Esophagus (tissue), 2 donors: ENCODE measurements at regions not wholly inside any gene's neighbourhood (a gene's known extent, or its start where the extent isn't known, plus 50 kb on each side); places are given as distances from the start of the nearest gene placed in this dataset.

Source experiments
- H3K27ac ChIP-seq, 2 donors: one replicate each; pipeline ENCODE4 v1.5.1; 2013; ENCODE audit warnings: low read depth in 2 of 2, mild to moderate bottlenecking in 2 of 2, inconsistent platforms in 1 of 2, low read length in 1 of 2, moderate library complexity in 1 of 2
- H3K27me3 ChIP-seq, 2 donors: one replicate each; pipeline ENCODE4 v1.6.1; 2013; ENCODE audit warnings: low read length in 2 of 2, control low read depth in 1 of 2, mild to moderate bottlenecking in 1 of 2; ENCODE audit not compliant: insufficient read depth in 2 of 2, control insufficient read depth in 1 of 2
- H3K36me3 ChIP-seq, 2 donors: one replicate each; pipeline ENCODE4 v1.6.1; 2013; ENCODE audit warnings: low read length in 1 of 2; ENCODE audit not compliant: control insufficient read depth in 2 of 2, insufficient read depth in 2 of 2
- H3K4me1 ChIP-seq, 2 donors: one replicate each; pipeline ENCODE4 v1.6.1; 2013; ENCODE audit warnings: low read length in 1 of 2; ENCODE audit not compliant: control insufficient read depth in 2 of 2, insufficient read depth in 2 of 2
- H3K4me3 ChIP-seq, 2 donors: one replicate each; pipeline ENCODE4 v1.5.1; 2013; ENCODE audit warnings: low read length in 2 of 2, mild to moderate bottlenecking in 2 of 2, low read depth in 1 of 2, moderate library complexity in 1 of 2
- H3K9me3 ChIP-seq, 2 donors: one replicate each; pipeline ENCODE4 v1.6.1; 2013; ENCODE audit warnings: mild to moderate bottlenecking in 2 of 2, low read depth in 1 of 2, low read length in 1 of 2, moderate library complexity in 1 of 2; ENCODE audit not compliant: control insufficient read depth in 2 of 2, insufficient read depth in 1 of 2
- WGBS, 2 donors: extraction: QIAGEN DNeasy Blood & Tissue Kit; methylation state at CpG; one replicate each; pipeline ENCODE4 v1.1.7; 2013; 5-methylcytosine and 5-hydroxymethylcytosine counted together
- donor health status: healthy with polysubstance abuse.
- donor health status: Bipolar disorder and iron deficiency.

- Histone ChIP-seq H3K36me3 (no peaks in the 10 kb centered on the region), H3K27me3 (no peaks in the 10 kb centered on the region), H3K9me3 (no peaks in the 10 kb centered on the region), H3K4me3 (no peak overlapping the region), H3K27ac (no peak overlapping the region), H3K4me1 (no peaks in the 10 kb centered on the region)
Measured at GRCh38 chr3:95438274-95438673, 1375.4 kb downstream of the NSUN3 start.

- Histone ChIP-seq H3K9me3 (no peaks in the 10 kb centered on the region), H3K36me3 (no peaks in the 10 kb centered on the region), H3K4me3 (no peak overlapping the region), H3K27me3 (no peaks in the 10 kb centered on the region), H3K27ac (no peak overlapping the region), H3K4me1 (no peaks in the 10 kb centered on the region)
- 61 to 67% methylated on average over 2 of the region's 2 CpGs for whole genome bisulfite sequencing, 2 donors
Measured at GRCh38 chr3:95442766-95443165, 1371.6 kb upstream of the EPHA6 start.

- Histone ChIP-seq H3K4me3 (no peak overlapping the region), H3K9me3 (no peaks in the 10 kb centered on the region), H3K27ac (no peak overlapping the region), H3K27me3 (no peaks in the 10 kb centered on the region), H3K4me1 (no peaks in the 10 kb centered on the region), H3K36me3 (no peaks in the 10 kb centered on the region)
- 56 to 76% methylated on average over 1 of the region's 1 CpG for WGBS, 2 donors
Measured at GRCh38 chr3:95449841-95450240, 1364.6 kb upstream of the EPHA6 start.

- H3K27me3 ChIP-seq, result no peaks in the 10 kb centered on the region
- WGBS, 2 donors, result 78 to 83% methylated on average over 2 of the region's 2 CpGs
- no peak overlapping the region for H3K4me3 ChIP-seq
- no peak overlapping the region for H3K27ac ChIP-seq
- H3K36me3 ChIP-seq, result no peaks in the 10 kb centered on the region
- no peaks in the 10 kb centered on the region for H3K9me3 ChIP-seq
- H3K4me1 ChIP-seq, result no peaks in the 10 kb centered on the region
Measured at GRCh38 chr3:95453242-95453641, 1361.2 kb upstream of the EPHA6 start.

- H3K4me3 ChIP-seq, result no peak overlapping the region
- H3K27ac ChIP-seq, result no peak overlapping the region
- no peaks in the 10 kb centered on the region for H3K4me1 ChIP-seq
Measured at GRCh38 chr3:95456835-95457234, 1357.6 kb upstream of the EPHA6 start.

GRCh38 chr3:95459706-95460105 is 1354.7 kb upstream of the EPHA6 start:
- Histone ChIP-seq H3K4me1 (no peaks in the 10 kb centered on the region), H3K27me3 (no peaks in the 10 kb centered on the region), H3K9me3 (no peaks in the 10 kb centered on the region), H3K4me3 (no peak overlapping the region), H3K36me3 (no peaks in the 10 kb centered on the region), H3K27ac (no peak overlapping the region)
- 56 to 59% methylated on average over 3 of the region's 3 CpGs for WGBS, 2 donors

More at GRCh38 chr3:95456835-95457234, 1357.6 kb upstream of the EPHA6 start:
- Histone ChIP-seq H3K9me3 (no peaks in the 10 kb centered on the region), H3K27me3 (no peaks in the 10 kb centered on the region), H3K36me3 (no peaks in the 10 kb centered on the region)

- no peak overlapping the region for H3K4me3 ChIP-seq
- 45 to 57% methylated on average over 2 of the region's 2 CpGs for WGBS, 2 donors
- H3K4me1 ChIP-seq, result no peaks in the 10 kb centered on the region
- H3K9me3 ChIP-seq, result no peaks in the 10 kb centered on the region
- no peaks in the 10 kb centered on the region for H3K36me3 ChIP-seq
- H3K27me3 ChIP-seq, result no peaks in the 10 kb centered on the region
- H3K27ac ChIP-seq, result no peak overlapping the region
Measured at GRCh38 chr3:95460274-95460673, 1354.1 kb upstream of the EPHA6 start.

- H3K9me3 ChIP-seq, result no peaks in the 10 kb centered on the region
- WGBS, 2 donors, result 89 to 92% methylated on average over 5 of the region's 5 CpGs
- H3K4me3 ChIP-seq, result no peak overlapping the region
Measured at GRCh38 chr3:95462161-95462560, 1352.2 kb upstream of the EPHA6 start.

GRCh38 chr3:95464346-95464745 is 1350.0 kb upstream of the EPHA6 start:
- no peak overlapping the region for H3K27ac ChIP-seq
- H3K36me3 ChIP-seq, result no peaks in the 10 kb centered on the region
- H3K4me3 ChIP-seq, result no peak overlapping the region
- no peaks in the 10 kb centered on the region for H3K9me3 ChIP-seq
- no peaks in the 10 kb centered on the region for H3K27me3 ChIP-seq
- no peaks in the 10 kb centered on the region for H3K4me1 ChIP-seq
- WGBS, 2 donors, result 65 to 71% methylated on average over 1 of the region's 1 CpG

More at GRCh38 chr3:95462161-95462560, 1352.2 kb upstream of the EPHA6 start:
- Histone ChIP-seq H3K4me1 (no peaks in the 10 kb centered on the region), H3K27me3 (no peaks in the 10 kb centered on the region), H3K27ac (no peak overlapping the region), H3K36me3 (no peaks in the 10 kb centered on the region)

- WGBS, 2 donors, result 40 to 46% methylated on average over 2 of the region's 2 CpGs
- Histone ChIP-seq H3K27ac (no peak overlapping the region), H3K4me1 (no peaks in the 10 kb centered on the region), H3K4me3 (no peak overlapping the region), H3K9me3 (no peaks in the 10 kb centered on the region), H3K27me3 (no peaks in the 10 kb centered on the region), H3K36me3 (no peaks in the 10 kb centered on the region)
Measured at GRCh38 chr3:95468331-95468730, 1346.1 kb upstream of the EPHA6 start.
